BLaER1 (cell line): ENCODE measurements at regions not wholly inside any gene's neighbourhood (a gene's known extent, or its start where the extent isn't known, plus 50 kb on each side); places are given as distances from the start of the nearest gene placed in this dataset.

Experiments used
- H3K27ac ChIP-seq: shearing (Covaris generic); formaldehyde crosslinking; 2 replicates; pipeline ENCODE4 v1.8.1; 2022
- H3K27me3 ChIP-seq: shearing (Covaris generic); formaldehyde crosslinking; 2 replicates; pipeline ENCODE4 v1.8.1; 2022
- H3K36me3 ChIP-seq: shearing (Covaris generic); formaldehyde crosslinking; 2 replicates; pipeline ENCODE4 v1.8.1; 2022
- H3K4me1 ChIP-seq: shearing (Covaris generic); formaldehyde crosslinking; 2 replicates; pipeline ENCODE4 v1.8.1; 2022
- H3K4me2 ChIP-seq: shearing (Covaris generic); formaldehyde crosslinking; 2 replicates; pipeline ENCODE4 v1.8.1; 2022
- H3K4me3 ChIP-seq: shearing (Covaris generic); formaldehyde crosslinking; 2 replicates; pipeline ENCODE4 v1.8.1; 2022
- H3K9ac ChIP-seq: shearing (Covaris generic); formaldehyde crosslinking; 2 replicates; pipeline ENCODE4 v1.8.1; 2022
- H3K9me3 ChIP-seq: shearing (Covaris generic); formaldehyde crosslinking; 2 replicates; pipeline ENCODE4 v1.8.1; 2022
- H4K20me1 ChIP-seq: shearing (Covaris generic); formaldehyde crosslinking; 2 replicates; pipeline ENCODE4 v1.8.1; 2022
- Cebpa-rat ChIP-seq: shearing (Covaris generic); IDR thresholded peaks from 2 replicates; pipeline ENCODE4 v1.8.1; 2022

- H3K4me3 ChIP-seq = no peak overlapping the region
- no peak overlapping the region for H3K27ac ChIP-seq
- H3K9me3 ChIP-seq = no peaks in the 10 kb centered on the region
Measured at GRCh38 chr4:17085416-17085815, 187.0 kb upstream of the LDB2 start.

GRCh38 chr4:17082186-17082585 lies 183.7 kb upstream of the LDB2 start:
- H3K9me3 ChIP-seq = no peaks in the 10 kb centered on the region
- H3K9ac ChIP-seq = no peak overlapping the region
- H3K4me1 ChIP-seq = no peaks in the 10 kb centered on the region
- H3K27ac ChIP-seq = no peak overlapping the region
- no peaks in the 10 kb centered on the region for H3K27me3 ChIP-seq
- TF ChIP-seq Cebpa-rat = no peak
- H3K4me3 ChIP-seq = no peak overlapping the region
- no peaks in the 10 kb centered on the region for H4K20me1 ChIP-seq
- no peak overlapping the region for H3K4me2 ChIP-seq
- H3K36me3 ChIP-seq = no peaks in the 10 kb centered on the region

More at GRCh38 chr4:17085416-17085815, 187.0 kb upstream of the LDB2 start:
- Histone ChIP-seq H3K27me3 (no peaks in the 10 kb centered on the region), H3K4me2 (no peak overlapping the region), H3K36me3 (no peaks in the 10 kb centered on the region), H3K4me1 (no peaks in the 10 kb centered on the region), H3K9ac (no peak overlapping the region), H4K20me1 (no peaks in the 10 kb centered on the region)
- no peak for TF ChIP-seq Cebpa-rat

- no peaks in the 10 kb centered on the region for H3K4me1 ChIP-seq
- no peak for TF ChIP-seq Cebpa-rat
- no peaks in the 10 kb centered on the region for H3K27me3 ChIP-seq
- H3K27ac ChIP-seq = no peak overlapping the region
- H3K9me3 ChIP-seq = no peaks in the 10 kb centered on the region
- no peaks in the 10 kb centered on the region for H4K20me1 ChIP-seq
- no peak overlapping the region for H3K9ac ChIP-seq
- H3K4me3 ChIP-seq = no peak overlapping the region
- H3K4me2 ChIP-seq = no peak overlapping the region
- H3K36me3 ChIP-seq = no peaks in the 10 kb centered on the region
Measured at GRCh38 chr4:17081179-17081578, 182.7 kb upstream of the LDB2 start.

- H3K27ac ChIP-seq = no peak overlapping the region
- H3K4me1 ChIP-seq = no peaks in the 10 kb centered on the region
- no peaks in the 10 kb centered on the region for H3K27me3 ChIP-seq
- no peak for TF ChIP-seq Cebpa-rat
- no peak overlapping the region for H3K9ac ChIP-seq
- no peaks in the 10 kb centered on the region for H3K9me3 ChIP-seq
- no peaks in the 10 kb centered on the region for H4K20me1 ChIP-seq
- H3K4me2 ChIP-seq = no peak overlapping the region
- H3K4me3 ChIP-seq = no peak overlapping the region
- no peaks in the 10 kb centered on the region for H3K36me3 ChIP-seq
Measured at GRCh38 chr4:17077105-17077504, 178.7 kb upstream of the LDB2 start.

DNA sequence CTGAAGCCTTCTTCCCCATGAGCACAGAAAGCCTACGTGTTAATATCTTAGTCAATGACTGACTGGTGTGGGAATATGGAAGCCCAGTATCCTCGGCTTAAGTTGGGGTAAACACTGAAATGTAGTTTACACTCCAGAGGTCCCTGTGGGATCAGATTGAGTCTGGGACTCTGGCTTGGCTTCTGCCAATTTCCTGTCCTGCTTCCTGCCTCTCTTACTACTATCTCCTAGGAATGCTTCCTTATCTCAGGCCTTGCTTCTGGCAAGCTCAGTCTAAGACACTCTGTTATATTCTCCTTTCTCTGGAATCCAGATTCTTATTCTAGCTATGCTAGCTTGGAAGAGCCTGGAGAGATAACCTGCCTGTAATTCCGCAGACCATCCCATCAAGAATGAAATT lies 174.0 kb upstream of the LDB2 start:
- H3K9ac ChIP-seq = no peak overlapping the region
- H3K36me3 ChIP-seq = no peaks in the 10 kb centered on the region
- no peak overlapping the region for H3K4me2 ChIP-seq
- H3K27ac ChIP-seq = no peak overlapping the region
- no peak for TF ChIP-seq Cebpa-rat
- no peak overlapping the region for H3K4me3 ChIP-seq
- no peaks in the 10 kb centered on the region for H4K20me1 ChIP-seq
- no peaks in the 10 kb centered on the region for H3K4me1 ChIP-seq
- H3K27me3 ChIP-seq = no peaks in the 10 kb centered on the region
- H3K9me3 ChIP-seq = no peaks in the 10 kb centered on the region

DNA sequence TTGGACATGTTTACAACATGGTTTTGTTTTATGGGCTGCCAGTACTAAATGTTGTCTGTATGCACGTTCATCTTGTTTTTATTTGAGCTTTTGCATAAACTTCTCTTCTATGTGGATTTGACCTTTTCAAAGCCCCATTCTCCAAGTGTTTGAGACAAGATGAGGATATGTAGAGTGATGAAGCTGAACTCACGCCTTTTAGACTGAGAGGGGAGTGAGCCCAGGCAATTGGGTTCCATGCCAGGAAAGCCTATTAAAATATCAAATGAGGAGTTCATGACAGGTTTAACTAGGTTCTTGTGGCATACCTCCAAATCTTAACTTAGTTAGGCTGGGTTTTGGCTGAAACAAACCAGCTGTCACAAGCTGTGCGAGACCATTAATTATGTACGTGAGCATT lies 170.4 kb upstream of the LDB2 start:
- no peaks in the 10 kb centered on the region for H4K20me1 ChIP-seq
- H3K36me3 ChIP-seq = no peaks in the 10 kb centered on the region
- H3K27ac ChIP-seq = no peak overlapping the region
- H3K4me3 ChIP-seq = no peak overlapping the region
- H3K4me2 ChIP-seq = no peak overlapping the region
- H3K9ac ChIP-seq = no peak overlapping the region
- no peaks in the 10 kb centered on the region for H3K27me3 ChIP-seq
- TF ChIP-seq Cebpa-rat = no peak
- no peaks in the 10 kb centered on the region for H3K4me1 ChIP-seq
- no peaks in the 10 kb centered on the region for H3K9me3 ChIP-seq

DNA sequence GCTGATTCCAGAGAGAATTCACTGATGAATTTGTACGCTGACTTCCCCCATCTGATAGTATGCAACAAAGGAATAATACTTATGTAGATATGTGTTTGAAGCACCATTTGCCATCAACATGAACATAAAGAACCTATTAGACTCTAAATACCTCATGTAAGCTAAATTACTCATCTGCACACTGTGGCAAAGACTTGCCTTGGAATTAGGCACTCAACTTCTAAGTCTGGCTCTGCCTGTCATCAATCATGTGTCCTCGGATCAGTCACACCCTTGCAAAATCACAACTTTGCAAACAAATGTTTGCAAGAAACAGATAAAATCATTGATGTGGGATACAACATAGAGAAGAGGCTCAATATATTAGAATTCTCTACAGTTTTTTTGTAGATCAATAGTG lies 169.9 kb upstream of the LDB2 start:
- H3K27ac ChIP-seq = no peak overlapping the region
- H3K9ac ChIP-seq = no peak overlapping the region
- no peaks in the 10 kb centered on the region for H4K20me1 ChIP-seq
- no peaks in the 10 kb centered on the region for H3K9me3 ChIP-seq
- H3K4me2 ChIP-seq = no peak overlapping the region
- no peaks in the 10 kb centered on the region for H3K27me3 ChIP-seq
- no peak for TF ChIP-seq Cebpa-rat
- H3K4me1 ChIP-seq = no peaks in the 10 kb centered on the region
- no peaks in the 10 kb centered on the region for H3K36me3 ChIP-seq
- H3K4me3 ChIP-seq = no peak overlapping the region

- Histone ChIP-seq H3K9me3 (no peaks in the 10 kb centered on the region), H3K27ac (no peak overlapping the region), H3K4me3 (no peak overlapping the region), H3K9ac (no peak overlapping the region), H3K4me2 (no peak overlapping the region), H3K27me3 (no peaks in the 10 kb centered on the region), H4K20me1 (no peaks in the 10 kb centered on the region), H3K36me3 (no peaks in the 10 kb centered on the region), H3K4me1 (no peaks in the 10 kb centered on the region)
- no peak for TF ChIP-seq Cebpa-rat
Measured at GRCh38 chr4:17066972-17067371, 168.5 kb upstream of the LDB2 start.

DNA sequence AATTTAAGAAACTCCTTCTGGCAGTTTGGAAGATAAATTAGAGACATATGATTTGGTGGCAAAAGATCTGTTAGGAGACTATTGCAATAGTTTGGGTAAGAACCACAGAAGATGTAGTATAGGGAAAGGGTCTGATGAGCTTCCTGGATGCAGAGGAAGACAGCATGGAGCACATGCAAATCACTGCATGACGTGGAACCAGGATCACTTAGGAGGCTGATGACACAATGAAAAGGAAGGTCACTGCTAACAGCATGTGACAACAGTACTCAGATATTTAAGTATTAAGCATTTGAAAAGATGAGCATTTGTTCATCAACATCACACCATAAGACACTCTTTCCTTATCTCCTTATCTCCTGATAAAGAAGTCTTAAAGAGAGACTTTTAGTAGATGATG lies 167.8 kb upstream of the LDB2 start:
- Histone ChIP-seq H3K4me1 (no peaks in the 10 kb centered on the region), H3K27ac (no peak overlapping the region), H4K20me1 (no peaks in the 10 kb centered on the region), H3K9me3 (no peaks in the 10 kb centered on the region), H3K4me2 (no peak overlapping the region), H3K9ac (no peak overlapping the region), H3K36me3 (no peaks in the 10 kb centered on the region), H3K4me3 (no peak overlapping the region), H3K27me3 (no peaks in the 10 kb centered on the region)
- TF ChIP-seq Cebpa-rat = no peak

DNA sequence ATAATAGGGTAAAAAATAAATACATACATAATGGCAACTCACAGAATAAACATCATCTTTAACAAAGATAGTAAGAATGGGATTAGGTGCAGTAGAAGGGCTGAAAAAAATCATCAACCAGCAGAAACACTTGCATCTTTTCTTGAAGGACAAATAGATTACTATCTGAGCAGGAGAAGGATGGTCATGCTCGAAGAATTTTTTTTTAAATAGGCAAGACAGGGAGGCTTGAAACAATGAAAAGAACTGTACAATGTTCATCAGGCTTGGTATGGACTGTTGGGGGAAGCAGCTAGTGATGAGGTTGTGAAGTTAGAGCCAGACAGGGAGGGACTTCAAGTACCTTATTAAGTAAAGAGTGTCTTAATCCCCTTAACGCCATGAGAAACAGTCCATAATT lies 167.4 kb upstream of the LDB2 start:
- H3K27ac ChIP-seq = no peak overlapping the region
- no peak overlapping the region for H3K9ac ChIP-seq

DNA sequence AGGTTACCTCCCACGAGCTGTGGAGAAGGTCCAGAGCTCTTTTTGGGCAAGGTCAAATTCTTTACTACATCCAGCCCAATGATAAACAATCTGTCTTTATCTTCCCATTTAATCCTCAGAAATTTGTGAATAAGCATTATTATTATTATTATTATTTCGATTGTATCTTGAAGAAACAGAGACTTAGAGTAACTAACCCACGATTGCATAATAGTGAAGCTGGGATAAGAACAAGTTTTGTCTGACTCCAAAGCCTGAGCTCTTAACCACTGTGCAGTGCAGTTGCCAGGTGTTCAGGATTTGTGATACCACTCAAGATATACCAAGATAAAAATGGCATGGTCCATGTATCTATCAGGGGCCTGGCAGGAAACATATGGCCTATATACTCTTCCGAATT lies 166.5 kb upstream of the LDB2 start:
- no peak overlapping the region for H3K27ac ChIP-seq
- no peaks in the 10 kb centered on the region for H4K20me1 ChIP-seq
- H3K36me3 ChIP-seq = no peaks in the 10 kb centered on the region
- H3K4me1 ChIP-seq = no peaks in the 10 kb centered on the region
- no peaks in the 10 kb centered on the region for H3K27me3 ChIP-seq
- no peak overlapping the region for H3K4me2 ChIP-seq
- peaks cover 8% of the 10 kb centered on the region; the same call in 1 of the 2 replicates for H3K9me3 ChIP-seq
- no peak overlapping the region for H3K4me3 ChIP-seq
- H3K9ac ChIP-seq = no peak overlapping the region
- no peak for TF ChIP-seq Cebpa-rat

More for the DNA sequence above, 167.4 kb upstream of the LDB2 start:
- Histone ChIP-seq H3K4me1 (no peaks in the 10 kb centered on the region), H3K4me2 (no peak overlapping the region), H3K9me3 (peaks cover under 1% of the 10 kb centered on the region; the same call in 1 of the 2 replicates), H3K4me3 (no peak overlapping the region), H4K20me1 (no peaks in the 10 kb centered on the region), H3K36me3 (no peaks in the 10 kb centered on the region), H3K27me3 (no peaks in the 10 kb centered on the region)
- TF ChIP-seq Cebpa-rat = no peak
